Neural progenitor cell (in vitro differentiated cells): ENCODE measurements at regions not wholly inside any gene's neighbourhood (a gene's known extent, or its start where the extent isn't known, plus 50 kb on each side); places are given as distances from the start of the nearest gene placed in this dataset.

Experiments used
- DNase-seq: peaks from one replicate; pipeline ENCODE4 v3.0.0-alpha.2; 2016; ENCODE audit warnings: low spot score
- H2AFZ ChIP-seq: fragments of 200-600 bp; sonication (generic); replicated peaks from 2 replicates; pipeline ENCODE4 v1.6.1; 2016; ENCODE audit warnings: antibody characterized with exemption
- H3F3A ChIP-seq: fragments of 200-600 bp; sonication (generic); 2 replicates; pipeline ENCODE4 v1.6.1; 2016; ENCODE audit warnings: antibody characterized with exemption, low read depth
- H3K27ac ChIP-seq: fragments of 200-600 bp; sonication (generic); 2 replicates; pipeline ENCODE4 v1.5.1; 2016; ENCODE audit warnings: mild to moderate bottlenecking
- H3K27me3 ChIP-seq: fragments of 200-600 bp; sonication (generic); 2 replicates; pipeline ENCODE4 v1.6.1; 2016; ENCODE audit warnings: mild to moderate bottlenecking, moderate library complexity
- H3K36me3 ChIP-seq: fragments of 200-600 bp; sonication (generic); 2 replicates; pipeline ENCODE4 v1.5.1; 2016
- H3K4me1 ChIP-seq: fragments of 200-600 bp; sonication (generic); 2 replicates; pipeline ENCODE4 v1.6.1; 2016; ENCODE audit warnings: mixed run types
- H3K4me2 ChIP-seq: fragments of 200-600 bp; sonication (generic); 2 replicates; pipeline ENCODE4 v1.6.1; 2016
- H3K4me3 ChIP-seq: fragments of 200-600 bp; sonication (generic); 2 replicates; pipeline ENCODE4 v1.5.1; 2016
- H3K79me2 ChIP-seq: fragments of 200-600 bp; sonication (generic); 2 replicates; pipeline ENCODE4 v1.6.1; 2016; ENCODE audit warnings: low read depth
- H3K9ac ChIP-seq: fragments of 200-600 bp; sonication (generic); 2 replicates; pipeline ENCODE4 v1.6.1; 2016
- H3K9me3 ChIP-seq: fragments of 200-600 bp; sonication (generic); 2 replicates; pipeline ENCODE4 v1.5.1; 2016; ENCODE audit warnings: low read depth
- H4K20me1 ChIP-seq: fragments of 200-600 bp; sonication (generic); 2 replicates; pipeline ENCODE4 v1.6.1; 2016; ENCODE audit warnings: low read depth
- H3K27ac Mint-ChIP-seq: 3 replicates; pipeline ENCODE4 v1.8.0; 2021; ENCODE audit warnings: mixed read lengths
- H3K27me3 Mint-ChIP-seq: 2 replicates; pipeline ENCODE4 v1.8.0; 2022; ENCODE audit warnings: low read depth, mild to moderate bottlenecking, inconsistent platforms, moderate library complexity, mixed read lengths; ENCODE audit not compliant: insufficient read depth
- H3K36me3 Mint-ChIP-seq: 3 replicates; pipeline ENCODE4 v1.8.0; 2021; ENCODE audit warnings: mixed read lengths
- H3K4me1 Mint-ChIP-seq: 3 replicates; pipeline ENCODE4 v1.8.0; 2021; ENCODE audit warnings: mixed read lengths
- H3K4me3 Mint-ChIP-seq: 3 replicates; pipeline ENCODE4 v1.8.0; 2021; ENCODE audit warnings: mild to moderate bottlenecking, moderate library complexity, mixed read lengths
- H3K9me3 Mint-ChIP-seq: 3 replicates; pipeline ENCODE4 v1.8.0; 2020; ENCODE audit warnings: mixed read lengths
- CTCF ChIP-seq: fragments of 200-600 bp; sonication (generic); IDR thresholded peaks from 2 replicates; pipeline ENCODE4 v1.5.1; 2017; ENCODE audit warnings: antibody characterized with exemption, mild to moderate bottlenecking
- EZH2 ChIP-seq: fragments of 200-600 bp; sonication (generic); IDR thresholded peaks from 2 replicates; pipeline ENCODE4 v1.6.1; 2017; ENCODE audit warnings: antibody characterized with exemption, mild to moderate bottlenecking, moderate library complexity
- EZH2phosphoT487 ChIP-seq: fragments of 200-600 bp; sonication (generic); IDR thresholded peaks from 2 replicates; pipeline ENCODE4 v1.6.1; 2017; ENCODE audit warnings: antibody characterized with exemption

GRCh38 chr4:176968094-176968493 is 175.4 kb upstream of the VEGFC start:
- no peaks in the 10 kb centered on the region for H3K36me3 ChIP-seq
- H3K4me2 ChIP-seq: no peak overlapping the region
- no peaks in the 10 kb centered on the region for H3F3A ChIP-seq
- TF ChIP-seq EZH2phosphoT487 (no peak), EZH2 (no peak), CTCF (no peak)
- H4K20me1 ChIP-seq: no peaks in the 10 kb centered on the region
- H3K79me2 ChIP-seq: no peaks in the 10 kb centered on the region
- H3K27ac ChIP-seq: no peak overlapping the region
- Mint-ChIP-seq H3K4me3 (no peak overlapping the region), H3K4me1 (peaks cover 17% of the 10 kb centered on the region), H3K27ac (no peak overlapping the region), H3K27me3 (peaks cover 3% of the 10 kb centered on the region), H3K36me3 (no peaks in the 10 kb centered on the region), H3K9me3 (no peaks in the 10 kb centered on the region)
- H3K27me3 ChIP-seq: no peaks in the 10 kb centered on the region
- no peak overlapping the region for H3K4me3 ChIP-seq
- no peak overlapping the region for H3K9ac ChIP-seq
- DNase-seq: no peak
- H3K4me1 ChIP-seq: no peaks in the 10 kb centered on the region
- peak overlapping the region; percentile 88 for H2AFZ ChIP-seq
- no peaks in the 10 kb centered on the region for H3K9me3 ChIP-seq

- no peaks in the 10 kb centered on the region for H3F3A ChIP-seq
- H3K27ac Mint-ChIP-seq: no peak overlapping the region
- TF ChIP-seq EZH2 (no peak), EZH2phosphoT487 (no peak), CTCF (no peak)
Measured at GRCh38 chr4:176969011-176969410, 176.3 kb upstream of the VEGFC start.

GRCh38 chr4:176970853-176971252 is 178.1 kb upstream of the VEGFC start:
- no peak overlapping the region for H3K4me2 ChIP-seq
- H2AFZ ChIP-seq: no peak overlapping the region
- peaks cover 17% of the 10 kb centered on the region for H3K4me1 Mint-ChIP-seq

More at GRCh38 chr4:176969011-176969410, 176.3 kb upstream of the VEGFC start:
- Histone ChIP-seq H3K36me3 (no peaks in the 10 kb centered on the region), H4K20me1 (no peaks in the 10 kb centered on the region), H3K27me3 (no peaks in the 10 kb centered on the region), H3K4me3 (no peak overlapping the region), H3K9ac (no peak overlapping the region), H3K4me1 (no peaks in the 10 kb centered on the region), H3K9me3 (no peaks in the 10 kb centered on the region), H3K79me2 (no peaks in the 10 kb centered on the region), H3K27ac (no peak overlapping the region), H3K4me2 (no peak overlapping the region), H2AFZ (no peak overlapping the region)
- no peak for DNase-seq
- Mint-ChIP-seq H3K27me3 (peaks cover 3% of the 10 kb centered on the region), H3K36me3 (no peaks in the 10 kb centered on the region), H3K4me3 (no peak overlapping the region), H3K9me3 (no peaks in the 10 kb centered on the region), H3K4me1 (peaks cover 17% of the 10 kb centered on the region)

More at GRCh38 chr4:176970853-176971252, 178.1 kb upstream of the VEGFC start:
- no peaks in the 10 kb centered on the region for H3K9me3 Mint-ChIP-seq
- Histone ChIP-seq H3K27me3 (no peaks in the 10 kb centered on the region), H3K4me1 (no peaks in the 10 kb centered on the region), H3K36me3 (no peaks in the 10 kb centered on the region), H4K20me1 (no peaks in the 10 kb centered on the region), H3K9ac (no peak overlapping the region), H3K9me3 (no peaks in the 10 kb centered on the region), H3K79me2 (no peaks in the 10 kb centered on the region), H3K27ac (no peak overlapping the region), H3F3A (no peaks in the 10 kb centered on the region), H3K4me3 (no peak overlapping the region)
- peaks cover 3% of the 10 kb centered on the region for H3K27me3 Mint-ChIP-seq
- TF ChIP-seq CTCF (no peak), EZH2phosphoT487 (no peak), EZH2 (no peak)
- no peaks in the 10 kb centered on the region for H3K36me3 Mint-ChIP-seq
- H3K4me3 Mint-ChIP-seq: no peak overlapping the region
- DNase-seq: no peak
- H3K27ac Mint-ChIP-seq: no peak overlapping the region
